Transverse colon (tissue), 4 donors: ENCODE measurements at regions not wholly inside any gene's neighbourhood (a gene's known extent, or its start where the extent isn't known, plus 50 kb on each side); places are given as distances from the start of the nearest gene placed in this dataset.

Source experiments
- POLR2A ChIP-seq: fragments of 450-650 bp; IDR thresholded peaks from one replicate; pipeline ENCODE4 v1.6.1; 2016; ENCODE audit warnings: antibody characterized with exemption, mild to moderate bottlenecking, moderate library complexity
- POLR2AphosphoS5 ChIP-seq, 3 donors: sonication (generic); formaldehyde crosslinking; IDR thresholded peaks; one replicate each; pipeline ENCODE4 v1.6.1; 2016; ENCODE audit warnings: antibody characterized with exemption in 3 of 3
- TF ChIP-seq, protein P1 (sequence below), 5 experiments: fragments of 200-600 bp in 3 of 5; fragments of 450-650 bp in 2 of 5; sonication (generic) in 3 of 5; IDR thresholded peaks; 1 replicate in 2 of 5; 2 replicates in 3 of 5; pipeline ENCODE4 v1.5.1; 2016 to 2017; ENCODE audit warnings: antibody characterized with exemption in 5 of 5, inconsistent platforms in 3 of 5, mild to moderate bottlenecking in 2 of 5, moderate library complexity in 1 of 5

DNA sequence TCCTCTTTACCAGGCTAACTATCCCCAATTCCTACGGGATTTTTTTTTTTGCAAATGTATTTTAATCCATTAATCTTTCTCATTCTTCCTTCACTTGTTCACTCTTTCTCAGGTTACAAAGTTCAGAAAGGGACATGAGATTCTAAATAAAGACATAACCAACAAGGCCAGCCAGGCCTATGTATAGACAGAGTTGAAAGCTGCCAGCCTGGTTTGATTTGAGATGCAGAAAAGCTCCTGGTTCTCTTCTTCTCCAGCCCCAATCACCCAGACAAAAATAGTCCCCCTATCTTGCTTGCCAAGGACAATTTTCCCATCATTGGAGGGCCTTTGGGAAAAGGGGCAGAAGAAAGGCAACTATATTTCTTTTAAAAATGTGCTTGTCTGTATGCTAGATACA, 398.8 kb downstream of the NFIB start:
- TF ChIP-seq, protein P1, sequence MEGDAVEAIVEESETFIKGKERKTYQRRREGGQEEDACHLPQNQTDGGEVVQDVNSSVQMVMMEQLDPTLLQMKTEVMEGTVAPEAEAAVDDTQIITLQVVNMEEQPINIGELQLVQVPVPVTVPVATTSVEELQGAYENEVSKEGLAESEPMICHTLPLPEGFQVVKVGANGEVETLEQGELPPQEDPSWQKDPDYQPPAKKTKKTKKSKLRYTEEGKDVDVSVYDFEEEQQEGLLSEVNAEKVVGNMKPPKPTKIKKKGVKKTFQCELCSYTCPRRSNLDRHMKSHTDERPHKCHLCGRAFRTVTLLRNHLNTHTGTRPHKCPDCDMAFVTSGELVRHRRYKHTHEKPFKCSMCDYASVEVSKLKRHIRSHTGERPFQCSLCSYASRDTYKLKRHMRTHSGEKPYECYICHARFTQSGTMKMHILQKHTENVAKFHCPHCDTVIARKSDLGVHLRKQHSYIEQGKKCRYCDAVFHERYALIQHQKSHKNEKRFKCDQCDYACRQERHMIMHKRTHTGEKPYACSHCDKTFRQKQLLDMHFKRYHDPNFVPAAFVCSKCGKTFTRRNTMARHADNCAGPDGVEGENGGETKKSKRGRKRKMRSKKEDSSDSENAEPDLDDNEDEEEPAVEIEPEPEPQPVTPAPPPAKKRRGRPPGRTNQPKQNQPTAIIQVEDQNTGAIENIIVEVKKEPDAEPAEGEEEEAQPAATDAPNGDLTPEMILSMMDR (IDR thresholded peaks at IDR 0.05), result no peak
- no peak for TF ChIP-seq POLR2A
- TF ChIP-seq POLR2AphosphoS5 (IDR thresholded peaks at IDR 0.05), result no peak
